Tibial nerve (tissue), 4 donors: ENCODE measurements at regions not wholly inside any gene's neighbourhood (a gene's known extent, or its start where the extent isn't known, plus 50 kb on each side); places are given as distances from the start of the nearest gene placed in this dataset.

Experiments used
- DNase-seq, 2 donors: peaks; one replicate each; pipeline ENCODE4 v3.0.0-alpha.2; 2019; ENCODE audit warnings: low spot score in 2 of 2
- H3K27ac ChIP-seq, 4 donors: fragments of 200-600 bp; sonication (generic) in 3 of 4; one replicate each; pipeline ENCODE4 v1.5.1; 2017 to 2019; ENCODE audit warnings: mild to moderate bottlenecking in 1 of 4
- H3K27me3 ChIP-seq, 2 donors: fragments of 200-600 bp; sonication (generic) in 1 of 2; one replicate each; pipeline versions ENCODE4 v1.5.1 to v1.6.0; 2017 to 2019
- H3K36me3 ChIP-seq, 3 donors: fragments of 200-600 bp; sonication (generic); one replicate each; pipeline ENCODE4 v1.5.1; 2018 to 2019
- H3K4me1 ChIP-seq, 4 donors: fragments of 200-600 bp; sonication (generic) in 3 of 4; one replicate each; pipeline ENCODE4 v1.5.1; 2017 to 2019
- H3K4me3 ChIP-seq, 4 donors: fragments of 200-600 bp; sonication (generic) in 3 of 4; one replicate each; pipeline ENCODE4 v1.5.1; 2017 to 2019; ENCODE audit warnings: mild to moderate bottlenecking in 1 of 4, moderate library complexity in 1 of 4
- H3K9me3 ChIP-seq, 4 donors: fragments of 200-600 bp; sonication (generic) in 3 of 4; one replicate each; pipeline ENCODE4 v1.5.1; 2017 to 2019
- EP300 ChIP-seq, 2 donors: sonication (generic); formaldehyde crosslinking; IDR thresholded peaks; one replicate each; pipeline ENCODE4 v1.6.1; 2017; ENCODE audit warnings: antibody characterized with exemption in 2 of 2, mild to moderate bottlenecking in 1 of 2
- POLR2A ChIP-seq, 2 donors: fragments of 450-650 bp; IDR thresholded peaks; one replicate each; pipeline ENCODE4 v1.6.1; 2017; ENCODE audit warnings: antibody characterized with exemption in 2 of 2, mild to moderate bottlenecking in 2 of 2, moderate library complexity in 2 of 2
- WGBS, 2 donors: methylation state at CpG; one replicate each; pipeline ENCODE4 v1.1.5; 2018; 5-methylcytosine and 5-hydroxymethylcytosine counted together
- TF ChIP-seq, protein P1 (sequence below), 5 experiments: fragments of 200-600 bp in 3 of 5; fragments of 450-650 bp in 2 of 5; sonication (generic) in 3 of 5; IDR thresholded peaks; one replicate each; pipeline ENCODE4 v1.5.1; 2016 to 2019; ENCODE audit warnings: antibody characterized with exemption in 5 of 5, mild to moderate bottlenecking in 3 of 5, moderate library complexity in 2 of 5

- Histone ChIP-seq H3K36me3 (no peaks in the 10 kb centered on the region), H3K4me3 (no peak overlapping the region), H3K9me3 (no peaks in the 10 kb centered on the region), H3K4me1 (no peaks in the 10 kb centered on the region), H3K27ac (no peak overlapping the region), H3K27me3 (no peaks in the 10 kb centered on the region)
- TF ChIP-seq EP300 (IDR thresholded peaks at IDR 0.05) (no peak), POLR2A (IDR thresholded peaks at IDR 0.05) (no peak)
- TF ChIP-seq, protein P1, sequence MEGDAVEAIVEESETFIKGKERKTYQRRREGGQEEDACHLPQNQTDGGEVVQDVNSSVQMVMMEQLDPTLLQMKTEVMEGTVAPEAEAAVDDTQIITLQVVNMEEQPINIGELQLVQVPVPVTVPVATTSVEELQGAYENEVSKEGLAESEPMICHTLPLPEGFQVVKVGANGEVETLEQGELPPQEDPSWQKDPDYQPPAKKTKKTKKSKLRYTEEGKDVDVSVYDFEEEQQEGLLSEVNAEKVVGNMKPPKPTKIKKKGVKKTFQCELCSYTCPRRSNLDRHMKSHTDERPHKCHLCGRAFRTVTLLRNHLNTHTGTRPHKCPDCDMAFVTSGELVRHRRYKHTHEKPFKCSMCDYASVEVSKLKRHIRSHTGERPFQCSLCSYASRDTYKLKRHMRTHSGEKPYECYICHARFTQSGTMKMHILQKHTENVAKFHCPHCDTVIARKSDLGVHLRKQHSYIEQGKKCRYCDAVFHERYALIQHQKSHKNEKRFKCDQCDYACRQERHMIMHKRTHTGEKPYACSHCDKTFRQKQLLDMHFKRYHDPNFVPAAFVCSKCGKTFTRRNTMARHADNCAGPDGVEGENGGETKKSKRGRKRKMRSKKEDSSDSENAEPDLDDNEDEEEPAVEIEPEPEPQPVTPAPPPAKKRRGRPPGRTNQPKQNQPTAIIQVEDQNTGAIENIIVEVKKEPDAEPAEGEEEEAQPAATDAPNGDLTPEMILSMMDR (IDR thresholded peaks at IDR 0.05), result no peak
- DNase-seq, result no peak
- WGBS, 2 donors, result 38 to 47% methylated on average over 2 of the region's 2 CpGs
Observed at GRCh38 chr10:83698899-83699298, 440.4 kb upstream of the GHITM start.

DNA sequence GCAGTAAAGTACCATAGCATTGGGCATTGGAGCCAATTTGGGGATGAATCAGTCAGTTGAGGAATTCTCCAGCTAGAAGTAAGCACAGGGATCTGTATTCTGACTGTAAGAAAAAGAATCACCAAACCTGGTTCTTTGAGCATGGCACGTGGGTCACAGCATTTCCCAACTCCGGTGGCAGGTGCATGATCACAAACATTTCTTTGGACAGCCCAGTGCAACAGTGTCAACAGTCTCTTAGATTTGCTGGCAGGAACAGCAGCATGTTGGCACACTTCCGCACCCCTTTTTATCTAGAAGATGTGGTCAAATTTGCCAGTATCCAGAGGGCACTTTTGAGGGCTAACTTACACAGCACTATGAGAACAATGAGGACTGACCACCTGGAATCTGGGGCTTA is 437.5 kb upstream of the GHITM start:
- no peak for DNase-seq
- TF ChIP-seq EP300 (IDR thresholded peaks at IDR 0.05), result no peak
- TF ChIP-seq, protein P1 (IDR thresholded peaks at IDR 0.05), result no peak
- TF ChIP-seq POLR2A (IDR thresholded peaks at IDR 0.05), result no peak
- Histone ChIP-seq H3K4me1 (no peaks in the 10 kb centered on the region), H3K27ac (no peak overlapping the region), H3K36me3 (no peaks in the 10 kb centered on the region), H3K27me3 (no peaks in the 10 kb centered on the region), H3K4me3 (no peak overlapping the region), H3K9me3 (no peaks in the 10 kb centered on the region)
- WGBS, 2 donors, result 60 to 88% methylated on average over 3 of the region's 3 CpGs

- Histone ChIP-seq H3K27me3 (no peaks in the 10 kb centered on the region), H3K9me3 (no peaks in the 10 kb centered on the region), H3K27ac (no peak overlapping the region), H3K4me3 (no peak overlapping the region), H3K4me1 (no peaks in the 10 kb centered on the region), H3K36me3 (no peaks in the 10 kb centered on the region)
- 75 to 79% methylated on average over 3 of the region's 3 CpGs for WGBS, 2 donors
- TF ChIP-seq, protein P1 (IDR thresholded peaks at IDR 0.05), result no peak
- TF ChIP-seq POLR2A (IDR thresholded peaks at IDR 0.05), result no peak
- no peak for TF ChIP-seq EP300 (IDR thresholded peaks at IDR 0.05)
- DNase-seq, result no peak
Observed at GRCh38 chr10:83702731-83703130, 436.6 kb upstream of the GHITM start.

- Histone ChIP-seq H3K4me1 (no peaks in the 10 kb centered on the region), H3K4me3 (no peak overlapping the region), H3K36me3 (no peaks in the 10 kb centered on the region), H3K27me3 (no peaks in the 10 kb centered on the region), H3K9me3 (no peaks in the 10 kb centered on the region), H3K27ac (no peak overlapping the region)
- TF ChIP-seq, protein P1 (IDR thresholded peaks at IDR 0.05), result no peak
- no peak for TF ChIP-seq POLR2A (IDR thresholded peaks at IDR 0.05)
- TF ChIP-seq EP300 (IDR thresholded peaks at IDR 0.05), result no peak
- DNase-seq, result no peak
- WGBS, 2 donors, result 43 to 57% methylated on average over 1 of the region's 1 CpG
Observed at GRCh38 chr10:83706120-83706519, 433.2 kb upstream of the GHITM start.

DNA sequence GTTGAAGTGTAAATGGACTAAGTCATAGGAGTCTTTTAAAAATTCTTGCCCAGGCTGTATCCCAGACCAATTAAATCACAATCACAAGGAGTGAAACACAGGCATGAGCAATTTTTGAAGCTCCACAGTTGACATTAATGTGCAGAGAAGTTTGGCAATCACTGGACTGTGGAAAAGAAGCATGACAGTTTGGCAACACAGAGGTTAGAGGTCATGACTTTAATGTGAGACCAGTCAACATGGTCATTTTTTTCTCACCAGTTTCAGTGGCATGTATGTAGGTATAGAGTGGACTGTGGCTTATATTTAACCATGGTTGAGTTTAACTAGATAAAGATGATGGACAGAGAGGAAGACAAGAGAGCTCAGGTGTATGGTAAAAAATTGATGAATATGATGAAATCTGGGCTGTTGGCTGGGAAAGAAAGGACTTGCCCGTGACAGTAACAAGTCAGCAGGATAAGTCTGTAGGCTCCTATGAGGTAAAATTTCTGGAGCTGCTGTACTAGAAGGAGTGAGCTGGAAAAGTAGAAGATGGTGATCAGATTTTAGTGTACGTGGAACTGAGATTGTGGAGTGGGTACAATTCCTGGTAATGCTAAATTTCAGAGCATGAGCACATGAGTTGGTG is 432.2 kb upstream of the GHITM start:
- DNase-seq, result no peak
- 83 to 89% methylated on average over 2 of the region's 2 CpGs for WGBS, 2 donors
- Histone ChIP-seq H3K27ac (no peak overlapping the region), H3K36me3 (no peaks in the 10 kb centered on the region), H3K4me3 (no peak overlapping the region), H3K9me3 (no peaks in the 10 kb centered on the region), H3K27me3 (no peaks in the 10 kb centered on the region), H3K4me1 (no peaks in the 10 kb centered on the region)
- TF ChIP-seq EP300 (IDR thresholded peaks at IDR 0.05) (no peak), POLR2A (IDR thresholded peaks at IDR 0.05) (no peak)
- TF ChIP-seq, protein P1 (IDR thresholded peaks at IDR 0.05), result no peak
